GM18907 (cell line): ENCODE measurements at regions not wholly inside any gene's neighbourhood (a gene's known extent, or its start where the extent isn't known, plus 50 kb on each side); places are given as distances from the start of the nearest gene placed in this dataset.

ENCODE experiments used
- ATAC-seq: cut with Tn5 transposase; IDR thresholded peaks from one replicate; pipeline ENCODE4 v1.9.1; 2021; ENCODE audit warnings: mild to moderate bottlenecking, moderate library complexity; ENCODE audit not compliant: unreplicated experiment

GRCh38 chr3:157639756-157640426, 136.7 kb upstream of the VEPH1 start:
- ATAC-seq, result no peak

GRCh38 chr3:157637866-157638265, 134.7 kb upstream of the VEPH1 start:
- ATAC-seq, result no peak

- ATAC-seq, result no peak
Observed at GRCh38 chr3:157633241-157633640, 130.0 kb upstream of the VEPH1 start.

GRCh38 chr3:157632075-157632474, 128.9 kb upstream of the VEPH1 start:
- ATAC-seq, result no peak

- no peak for ATAC-seq
Observed at GRCh38 chr3:157631478-157631877, 128.3 kb upstream of the VEPH1 start.

- no peak for ATAC-seq
Observed at GRCh38 chr3:157626817-157627216, 123.6 kb upstream of the VEPH1 start.

DNA sequence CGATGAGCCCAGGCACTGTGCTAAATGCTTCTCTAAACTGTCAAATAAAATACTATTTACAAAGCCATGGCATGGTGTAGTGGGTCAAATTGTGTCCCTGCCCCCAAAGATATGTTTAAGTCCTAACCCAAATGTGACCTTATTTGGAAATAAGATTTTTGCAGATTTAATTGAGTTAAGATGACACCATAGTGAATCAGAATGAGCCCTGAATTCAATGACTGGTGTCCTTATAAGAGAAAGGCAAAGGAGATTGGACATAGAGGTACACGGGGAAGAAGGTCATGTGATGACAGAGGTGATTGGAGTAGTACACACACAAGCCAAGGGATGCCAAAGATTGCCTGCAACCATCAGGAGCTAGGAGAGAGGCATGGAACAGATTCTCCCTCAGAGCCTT, 121.6 kb upstream of the VEPH1 start:
- no peak for ATAC-seq

- ATAC-seq, result no peak
Observed at GRCh38 chr3:157618886-157619285, 115.7 kb upstream of the VEPH1 start.

DNA sequence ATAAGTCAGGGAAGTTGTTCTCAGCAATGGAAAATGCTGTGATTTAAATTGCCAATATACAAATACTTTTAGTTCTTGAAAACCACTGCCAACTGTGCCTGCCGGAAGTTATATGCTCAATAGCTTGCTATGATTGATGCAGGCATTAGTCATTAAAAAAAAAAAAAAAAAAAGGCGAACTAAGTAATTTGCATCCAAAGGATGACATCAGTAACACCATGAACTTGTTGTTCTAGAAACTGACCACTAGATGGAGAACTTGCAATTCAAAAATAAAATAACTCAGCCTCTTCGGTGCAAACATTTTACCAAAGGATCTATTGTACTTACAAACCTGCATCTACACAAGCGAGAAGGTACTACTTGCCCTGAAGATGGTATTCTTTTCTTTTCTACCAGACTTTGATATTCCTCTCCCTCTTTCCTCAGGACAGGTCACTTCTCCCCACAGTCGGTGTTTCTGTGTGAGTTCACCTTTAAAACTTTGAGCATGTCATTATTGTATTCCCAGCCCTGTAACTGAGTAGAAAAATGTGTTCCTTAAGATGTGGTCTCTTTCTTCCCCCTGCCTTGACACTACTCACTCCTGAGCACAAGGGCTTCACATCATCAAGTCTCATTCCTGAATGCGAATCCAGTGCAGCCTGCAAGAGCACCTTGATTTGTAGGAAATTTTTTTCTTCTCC, 115.0 kb upstream of the VEPH1 start:
- peak; percentile 70 for ATAC-seq

DNA sequence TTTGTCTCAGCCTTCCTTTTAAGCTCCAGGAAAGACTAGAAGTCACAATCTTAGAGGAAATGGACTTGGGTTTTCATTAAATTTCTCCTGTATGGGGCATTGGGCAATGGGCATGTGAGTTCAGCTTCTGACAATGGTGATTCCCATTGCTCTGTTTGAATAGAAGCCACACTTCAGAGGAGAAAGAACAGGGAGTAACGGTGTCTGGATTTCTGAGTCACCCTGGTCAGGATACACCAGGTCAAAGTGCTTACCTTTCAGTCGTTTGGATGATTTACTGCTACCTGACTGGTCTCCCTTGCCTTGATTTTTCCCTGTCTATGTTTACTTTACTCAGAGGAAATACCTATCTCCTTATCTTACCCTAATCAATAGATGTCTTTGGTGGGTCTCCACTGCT, 111.7 kb upstream of the VEPH1 start:
- no peak for ATAC-seq

GRCh38 chr3:157611536-157612076, 108.4 kb upstream of the VEPH1 start:
- no peak for ATAC-seq

GRCh38 chr3:157610876-157611535, 107.8 kb upstream of the VEPH1 start:
- no peak for ATAC-seq

GRCh38 chr3:157607826-157608405, 104.7 kb upstream of the VEPH1 start:
- ATAC-seq, result no peak

GRCh38 chr3:157606852-157607197, 103.6 kb upstream of the VEPH1 start:
- ATAC-seq, result no peak

- peak; percentile 97 for ATAC-seq
Observed at GRCh38 chr3:157606011-157606851, 103.0 kb upstream of the VEPH1 start.

DNA sequence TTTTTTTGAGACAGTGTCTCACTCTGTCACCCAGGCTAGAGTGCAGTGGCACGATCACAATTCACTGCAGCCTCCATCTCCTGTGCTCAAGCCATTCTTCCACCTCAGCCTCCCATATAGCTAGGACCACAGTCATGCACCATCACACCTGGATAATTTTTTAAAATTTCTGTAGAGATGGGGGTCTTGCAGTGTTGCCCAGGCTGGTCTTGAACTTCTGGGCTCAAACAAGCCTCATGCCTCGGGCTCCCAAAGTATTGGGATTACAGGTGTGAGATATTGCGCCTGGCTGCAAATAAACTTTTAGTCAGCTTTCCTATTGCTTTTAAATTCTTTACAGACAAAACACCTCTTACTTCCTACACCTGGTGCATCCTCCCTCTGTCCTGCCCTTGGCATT, 102.1 kb upstream of the VEPH1 start:
- ATAC-seq, result no peak

- ATAC-seq, result no peak
Observed at GRCh38 chr3:157602424-157602823, 99.2 kb upstream of the VEPH1 start.

DNA sequence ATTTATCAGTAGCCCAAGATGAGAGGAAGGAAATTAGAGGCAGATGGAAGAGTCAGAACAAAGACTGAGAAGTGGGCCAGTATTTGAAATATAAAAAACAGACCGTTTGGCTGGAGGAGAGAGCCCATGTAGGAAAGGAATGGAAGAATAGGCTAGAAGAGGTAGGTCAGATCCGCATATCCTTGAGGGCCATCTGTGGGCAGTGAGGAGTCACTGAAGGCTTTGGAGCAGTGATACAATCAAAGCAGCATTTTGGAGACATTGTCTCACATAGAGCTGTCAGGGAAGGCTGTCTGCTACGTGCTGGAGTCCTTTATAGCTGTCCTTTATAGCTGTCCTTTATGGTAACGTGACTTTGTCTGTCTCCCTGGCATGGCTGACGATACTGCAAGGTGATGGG, 92.0 kb upstream of the VEPH1 start:
- ATAC-seq, result no peak

DNA sequence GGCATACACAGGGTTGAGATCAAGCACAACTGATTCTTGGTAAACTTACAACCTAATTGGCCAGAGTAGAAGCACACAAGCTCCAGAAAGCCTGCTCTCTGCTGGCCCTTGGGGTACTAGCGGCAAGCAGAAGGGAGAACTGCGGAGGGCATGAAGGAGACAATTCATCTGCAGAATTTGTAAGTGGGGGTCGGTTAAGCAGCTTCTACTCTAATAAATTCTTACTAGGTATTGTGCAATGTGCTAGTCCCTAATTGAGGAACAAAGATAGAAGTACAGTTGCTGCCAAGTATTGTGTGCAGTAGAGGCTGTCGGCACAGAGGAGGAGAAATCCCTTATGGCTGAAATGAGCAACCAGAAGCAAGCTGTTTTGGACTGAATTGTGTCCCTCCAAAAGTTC, 91.2 kb upstream of the VEPH1 start:
- no peak for ATAC-seq

DNA sequence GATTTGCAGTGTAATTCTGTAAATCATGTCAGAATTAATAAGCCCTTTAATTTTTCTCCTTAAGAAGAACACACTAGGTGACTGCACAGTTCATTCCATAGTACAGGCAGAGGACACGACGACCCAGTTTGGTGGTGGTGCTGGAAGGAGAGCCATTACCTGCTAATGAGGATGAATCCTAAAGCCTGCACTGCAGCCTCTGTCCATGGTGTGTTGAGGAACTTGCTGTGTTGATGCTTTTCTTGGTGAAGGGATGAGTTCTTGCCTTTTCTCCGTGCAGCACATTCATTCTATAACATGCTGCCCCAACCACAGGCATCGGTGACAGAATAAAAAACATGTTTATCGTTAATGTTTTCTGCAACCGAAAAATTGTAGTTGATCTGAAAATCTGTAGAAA, 89.6 kb upstream of the VEPH1 start:
- no peak for ATAC-seq

- ATAC-seq, result no peak
Observed at GRCh38 chr3:157590273-157590672, 87.1 kb upstream of the VEPH1 start.
